HG02938 (cell line): ENCODE measurements at regions not wholly inside any gene's neighbourhood (a gene's known extent, or its start where the extent isn't known, plus 50 kb on each side); places are given as distances from the start of the nearest gene placed in this dataset.

ENCODE experiments used
- ATAC-seq: cut with Tn5 transposase; IDR thresholded peaks from one replicate; pipeline ENCODE4 v1.9.1; 2021; ENCODE audit warnings: mild to moderate bottlenecking, moderate library complexity; ENCODE audit not compliant: unreplicated experiment

GRCh38 chr21:41653954-41654491, 112.8 kb downstream of the RIPK4 start:
- no peak for ATAC-seq

- ATAC-seq, result no peak
Observed at GRCh38 chr21:41653243-41653953, 113.5 kb downstream of the RIPK4 start.

- ATAC-seq, result no peak
Observed at GRCh38 chr21:41651830-41652229, 115.0 kb downstream of the RIPK4 start.

GRCh38 chr21:41651406-41651805, 115.4 kb downstream of the RIPK4 start:
- ATAC-seq, result no peak

GRCh38 chr21:41650526-41651145, 116.2 kb downstream of the RIPK4 start:
- no peak for ATAC-seq

- ATAC-seq, result no peak
Observed at GRCh38 chr21:41648591-41649031, 118.2 kb downstream of the RIPK4 start.

- no peak for ATAC-seq
Observed at GRCh38 chr21:41647806-41648561, 118.9 kb downstream of the RIPK4 start.

GRCh38 chr21:41643246-41643966, 123.4 kb downstream of the RIPK4 start:
- no peak for ATAC-seq

- no peak for ATAC-seq
Observed at GRCh38 chr21:41641821-41642701, 124.8 kb downstream of the RIPK4 start.

- no peak for ATAC-seq
Observed at GRCh38 chr21:41641510-41641815, 125.4 kb downstream of the RIPK4 start.

GRCh38 chr21:41640748-41641509, 125.9 kb downstream of the RIPK4 start:
- ATAC-seq, result no peak

- ATAC-seq, result no peak
Observed at GRCh38 chr21:41639766-41640165, 127.1 kb downstream of the RIPK4 start.

- ATAC-seq, result no peak
Observed at GRCh38 chr21:41639336-41639735, 127.5 kb downstream of the RIPK4 start.

GRCh38 chr21:41638201-41638790, 128.6 kb downstream of the RIPK4 start:
- no peak for ATAC-seq

- ATAC-seq, result no peak
Observed at GRCh38 chr21:41636636-41637630, 129.0 kb upstream of the TMPRSS2 start.

GRCh38 chr21:41635874-41636273, 127.9 kb upstream of the TMPRSS2 start:
- no peak for ATAC-seq

- no peak for ATAC-seq
Observed at GRCh38 chr21:41634858-41635257, 126.9 kb upstream of the TMPRSS2 start.

GRCh38 chr21:41634211-41634694, 126.3 kb upstream of the TMPRSS2 start:
- ATAC-seq, result no peak
